ENCODE measurements at regions not wholly inside any gene's neighbourhood (a gene's known extent, or its start where the extent isn't known, plus 50 kb on each side); places are given as distances from the start of the nearest gene placed in this dataset.

DNA sequence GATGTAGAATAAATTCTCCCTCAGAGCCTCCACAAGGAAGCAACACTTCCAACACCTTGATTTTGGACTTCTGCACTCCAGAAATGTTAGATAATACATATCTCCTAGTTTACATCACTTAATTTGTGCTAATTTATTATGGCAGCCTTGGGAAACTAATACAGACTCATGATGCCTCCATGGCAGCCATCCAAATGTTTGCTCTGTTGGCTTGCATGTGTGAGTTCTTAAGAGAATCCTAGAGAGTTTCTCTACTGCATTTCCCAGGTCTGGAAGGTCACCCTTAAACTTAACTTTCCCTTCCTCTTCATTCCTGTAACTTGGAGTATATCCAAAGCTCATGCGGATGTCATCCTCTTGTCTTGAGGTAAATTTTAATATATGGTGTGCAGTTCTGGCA is 956.1 kb downstream of the ADGRL3 start (continued):
- TF ChIP-seq, protein P1, sequence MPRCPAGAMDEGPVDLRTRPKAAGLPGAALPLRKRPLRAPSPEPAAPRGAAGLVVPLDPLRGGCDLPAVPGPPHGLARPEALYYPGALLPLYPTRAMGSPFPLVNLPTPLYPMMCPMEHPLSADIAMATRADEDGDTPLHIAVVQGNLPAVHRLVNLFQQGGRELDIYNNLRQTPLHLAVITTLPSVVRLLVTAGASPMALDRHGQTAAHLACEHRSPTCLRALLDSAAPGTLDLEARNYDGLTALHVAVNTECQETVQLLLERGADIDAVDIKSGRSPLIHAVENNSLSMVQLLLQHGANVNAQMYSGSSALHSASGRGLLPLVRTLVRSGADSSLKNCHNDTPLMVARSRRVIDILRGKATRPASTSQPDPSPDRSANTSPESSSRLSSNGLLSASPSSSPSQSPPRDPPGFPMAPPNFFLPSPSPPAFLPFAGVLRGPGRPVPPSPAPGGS (CRISPR knock-in tag; IDR thresholded peaks at IDR 0.05), result no peak

DNA sequence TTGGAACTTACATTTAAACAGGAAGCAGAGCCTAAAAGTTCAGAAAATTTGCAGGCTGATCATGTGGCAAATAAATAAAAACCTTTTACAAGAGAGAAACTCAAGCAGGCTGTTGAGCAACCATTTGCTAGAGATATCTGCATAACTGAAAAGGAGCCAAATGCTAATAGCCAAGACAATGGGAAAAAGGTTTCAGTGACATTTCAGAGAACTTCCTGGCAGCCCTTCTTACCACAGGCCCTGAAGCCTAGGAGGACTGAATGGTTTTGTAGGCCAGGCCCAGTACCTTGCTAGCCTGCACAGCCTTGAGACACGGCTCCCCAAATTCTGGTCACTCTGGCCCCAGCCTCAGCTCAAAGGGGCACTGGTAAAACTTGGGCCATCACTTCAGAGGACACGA is 945.1 kb downstream of the ADGRL3 start:
- H3K27me3 ChIP-seq (ENCODE audit: control insufficient read depth in 1 of 2, insufficient read depth in 2 of 2, low read length in 2 of 2), result no peaks in the 10 kb centered on the region
- no peak overlapping the region for H3K9ac ChIP-seq (ENCODE audit: insufficient read depth, low read depth, low read length)
- no peak overlapping the region for H2AFZ ChIP-seq (ENCODE audit: low read length)
- H4K20me1 ChIP-seq (ENCODE audit: insufficient read depth, low read length), result no peaks in the 10 kb centered on the region
- no peak for DNase-seq (ENCODE audit: low spot score)
- H3K36me3 ChIP-seq (replicated peaks in 1 of 2; ENCODE audit: control insufficient read depth in 1 of 2, insufficient read depth in 2 of 2, low read length in 2 of 2), result no peaks in the 10 kb centered on the region
- H3K4me3 ChIP-seq (replicated peaks in 1 of 3; ENCODE audit: insufficient read depth in 1 of 3, low read depth in 2 of 3, low read length in 3 of 3), result no peak overlapping the region
- intact Hi-C loops (cut with micrococcal nuclease; ENCODE audit: unreplicated experiment), result no loop called here
- ATAC-seq, result no peak
- 0% methylated on average over 2 of the region's 2 CpGs for WGBS (ENCODE audit: low lambda C conversion rate)
- H3K79me2 ChIP-seq (ENCODE audit: insufficient read depth, low read length), result no peaks in the 10 kb centered on the region
- H3K27ac ChIP-seq (ENCODE audit: extremely low read length, insufficient read depth, low read length), result no peak overlapping the region
- POLR2A ChIA-PET, result no interaction called here
- H3K4me1 ChIP-seq (ENCODE audit: insufficient read depth, low read length), result no peaks in the 10 kb centered on the region
- peaks cover 21% of the 10 kb centered on the region for H3K9me3 ChIP-seq (ENCODE audit: low read length)
- in situ Hi-C loops (cut with HindIII; ENCODE audit: extremely low pct_ligation_motif_present, low pct_unique_long_range_greater_than_20kb), result no loop called here
- BruUV-seq (replicated peaks), result no TSS peak
- TF ChIP-seq, protein P2, sequence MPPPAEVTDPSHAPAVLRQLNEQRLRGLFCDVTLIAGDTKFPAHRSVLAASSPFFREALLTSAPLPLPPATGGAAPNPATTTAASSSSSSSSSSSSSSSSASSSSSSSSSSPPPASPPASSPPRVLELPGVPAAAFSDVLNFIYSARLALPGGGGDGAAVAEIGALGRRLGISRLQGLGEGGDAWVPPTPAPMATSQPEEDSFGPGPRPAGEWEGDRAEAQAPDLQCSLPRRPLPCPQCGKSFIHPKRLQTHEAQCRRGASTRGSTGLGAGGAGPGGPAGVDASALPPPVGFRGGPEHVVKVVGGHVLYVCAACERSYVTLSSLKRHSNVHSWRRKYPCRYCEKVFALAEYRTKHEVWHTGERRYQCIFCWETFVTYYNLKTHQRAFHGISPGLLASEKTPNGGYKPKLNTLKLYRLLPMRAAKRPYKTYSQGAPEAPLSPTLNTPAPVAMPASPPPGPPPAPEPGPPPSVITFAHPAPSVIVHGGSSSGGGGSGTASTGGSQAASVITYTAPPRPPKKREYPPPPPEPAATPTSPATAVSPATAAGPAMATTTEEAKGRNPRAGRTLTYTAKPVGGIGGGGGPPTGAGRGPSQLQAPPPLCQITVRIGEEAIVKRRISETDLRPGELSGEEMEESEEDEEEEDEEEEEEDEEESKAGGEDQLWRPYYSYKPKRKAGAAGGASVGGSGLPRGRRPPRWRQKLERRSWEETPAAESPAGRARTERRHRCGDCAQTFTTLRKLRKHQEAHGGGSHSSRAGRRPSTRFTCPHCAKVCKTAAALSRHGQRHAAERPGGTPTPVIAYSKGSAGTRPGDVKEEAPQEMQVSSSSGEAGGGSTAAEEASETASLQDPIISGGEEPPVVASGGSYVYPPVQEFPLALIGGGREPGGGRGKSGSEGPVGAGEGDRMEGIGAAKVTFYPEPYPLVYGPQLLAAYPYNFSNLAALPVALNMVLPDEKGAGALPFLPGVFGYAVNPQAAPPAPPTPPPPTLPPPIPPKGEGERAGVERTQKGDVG (CRISPR knock-in tag; IDR thresholded peaks at IDR 0.05; ENCODE audit: borderline replicate concordance), result no peak
- TF ChIP-seq SNAI1 (CRISPR knock-in tag; IDR thresholded peaks at IDR 0.05; ENCODE audit: borderline replicate concordance) (no peak), SPEN (CRISPR knock-in tag; IDR thresholded peaks at IDR 0.05; ENCODE audit: low read depth) (no peak), DPF2 (CRISPR knock-in tag; IDR thresholded peaks at IDR 0.05; ENCODE audit: borderline replicate concordance, low read depth) (no peak), NFIC (IDR thresholded peaks at IDR 0.05; ENCODE audit: low read length) (no peak), ELF3 (CRISPR knock-in tag; IDR thresholded peaks at IDR 0.05) (no peak), ZNF607 (CRISPR knock-in tag; IDR thresholded peaks at IDR 0.05; ENCODE audit: borderline replicate concordance) (no peak), EEA1 (CRISPR knock-in tag; IDR thresholded peaks at IDR 0.05; ENCODE audit: borderline replicate concordance) (no peak), ATF1 (CRISPR knock-in tag; IDR thresholded peaks at IDR 0.05) (no peak), ZBTB38 (CRISPR knock-in tag; IDR thresholded peaks at IDR 0.05) (no peak), ZNF615 (CRISPR knock-in tag; IDR thresholded peaks at IDR 0.05; ENCODE audit: borderline replicate concordance) (no peak), JUNB (CRISPR knock-in tag; IDR thresholded peaks at IDR 0.05; ENCODE audit: borderline replicate concordance) (no peak), SAFB2 (CRISPR knock-in tag; IDR thresholded peaks at IDR 0.05; ENCODE audit: borderline replicate concordance, low read depth) (no peak), ZNF775 (CRISPR knock-in tag; IDR thresholded peaks at IDR 0.05; ENCODE audit: borderline replicate concordance) (no peak), SIX4 (CRISPR knock-in tag; IDR thresholded peaks at IDR 0.05) (no peak), ZNF3 (CRISPR knock-in tag; IDR thresholded peaks at IDR 0.05) (no peak), CHCHD3 (CRISPR knock-in tag; IDR thresholded peaks at IDR 0.05) (no peak)
- TF ChIP-seq, protein P3, sequence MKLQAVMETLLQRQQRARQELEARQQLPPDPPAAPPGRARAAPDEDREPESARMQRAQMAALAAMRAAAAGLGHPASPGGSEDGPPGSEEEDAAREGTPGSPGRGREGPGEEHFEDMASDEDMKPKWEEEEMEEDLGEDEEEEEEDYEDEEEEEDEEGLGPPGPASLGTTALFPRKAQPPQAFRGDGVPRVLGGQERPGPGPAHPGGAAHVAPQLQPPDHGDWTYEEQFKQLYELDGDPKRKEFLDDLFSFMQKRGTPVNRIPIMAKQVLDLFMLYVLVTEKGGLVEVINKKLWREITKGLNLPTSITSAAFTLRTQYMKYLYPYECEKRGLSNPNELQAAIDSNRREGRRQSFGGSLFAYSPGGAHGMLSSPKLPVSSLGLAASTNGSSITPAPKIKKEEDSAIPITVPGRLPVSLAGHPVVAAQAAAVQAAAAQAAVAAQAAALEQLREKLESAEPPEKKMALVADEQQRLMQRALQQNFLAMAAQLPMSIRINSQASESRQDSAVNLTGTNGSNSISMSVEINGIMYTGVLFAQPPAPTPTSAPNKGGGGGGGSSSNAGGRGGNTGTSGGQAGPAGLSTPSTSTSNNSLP (IDR thresholded peaks at IDR 0.05; ENCODE audit: low read depth, low read length), result no peak
- no peak overlapping the region for H3K4me2 ChIP-seq (ENCODE audit: low read depth, low read length)
- FAIRE-seq, result no peak
- CTCF ChIA-PET (ENCODE audit: low intra/inter-chr PET ratio, low total read pairs), result no interaction called here

Data from HepG2 (cell line).